Mammary epithelial cell (primary cell): ENCODE measurements at regions not wholly inside any gene's neighbourhood (a gene's known extent, or its start where the extent isn't known, plus 50 kb on each side); places are given as distances from the start of the nearest gene placed in this dataset.

ENCODE experiments used
- EZH2 ChIP-seq: IDR thresholded peaks from 2 replicates; pipeline ENCODE4 v1.6.1; 2012; ENCODE audit warnings: low read length, inconsistent platforms, borderline replicate concordance
- TF ChIP-seq, protein P1 (sequence below), 2 donors: IDR thresholded peaks in 1 of 2; conservative IDR thresholded peaks in 1 of 2; 2 replicates each; pipeline ENCODE4 v1.5.1; 2011 to 2012; ENCODE audit warnings: inconsistent platforms in 2 of 2, low read length in 2 of 2, mild to moderate bottlenecking in 2 of 2, control low read depth in 1 of 2, low read depth in 1 of 2; ENCODE audit not compliant: insufficient read depth in 1 of 2; ENCODE audit errors: extremely low read depth in 1 of 2

DNA sequence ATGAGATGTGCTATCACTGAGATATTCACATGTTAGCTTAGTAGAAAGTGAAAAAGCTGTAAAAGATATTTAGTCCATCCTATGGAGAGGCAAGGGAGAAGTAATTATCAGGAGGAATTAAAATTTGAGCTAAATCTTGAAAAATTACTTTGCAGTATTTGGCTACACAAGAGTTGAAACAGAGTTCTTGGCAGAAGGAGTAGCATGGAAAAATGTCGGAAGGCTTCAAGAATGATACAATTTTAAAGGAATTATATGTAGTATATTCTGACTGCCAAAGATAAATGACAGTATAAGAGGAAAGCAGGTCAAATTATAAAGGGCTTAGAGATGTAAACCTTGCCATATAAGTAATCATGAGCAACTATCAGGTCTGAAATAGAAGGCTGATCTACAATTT is 518.9 kb downstream of the BRINP3 start:
- TF ChIP-seq EZH2: no peak
- TF ChIP-seq, protein P1, sequence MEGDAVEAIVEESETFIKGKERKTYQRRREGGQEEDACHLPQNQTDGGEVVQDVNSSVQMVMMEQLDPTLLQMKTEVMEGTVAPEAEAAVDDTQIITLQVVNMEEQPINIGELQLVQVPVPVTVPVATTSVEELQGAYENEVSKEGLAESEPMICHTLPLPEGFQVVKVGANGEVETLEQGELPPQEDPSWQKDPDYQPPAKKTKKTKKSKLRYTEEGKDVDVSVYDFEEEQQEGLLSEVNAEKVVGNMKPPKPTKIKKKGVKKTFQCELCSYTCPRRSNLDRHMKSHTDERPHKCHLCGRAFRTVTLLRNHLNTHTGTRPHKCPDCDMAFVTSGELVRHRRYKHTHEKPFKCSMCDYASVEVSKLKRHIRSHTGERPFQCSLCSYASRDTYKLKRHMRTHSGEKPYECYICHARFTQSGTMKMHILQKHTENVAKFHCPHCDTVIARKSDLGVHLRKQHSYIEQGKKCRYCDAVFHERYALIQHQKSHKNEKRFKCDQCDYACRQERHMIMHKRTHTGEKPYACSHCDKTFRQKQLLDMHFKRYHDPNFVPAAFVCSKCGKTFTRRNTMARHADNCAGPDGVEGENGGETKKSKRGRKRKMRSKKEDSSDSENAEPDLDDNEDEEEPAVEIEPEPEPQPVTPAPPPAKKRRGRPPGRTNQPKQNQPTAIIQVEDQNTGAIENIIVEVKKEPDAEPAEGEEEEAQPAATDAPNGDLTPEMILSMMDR (conservative IDR thresholded peaks at IDR 0.05 in 1 of 2, IDR thresholded peaks at IDR 0.05 in 1 of 2; ENCODE audit: extremely low read depth in 1 of 2, insufficient read depth in 1 of 2, low read depth in 1 of 2, low read length in 2 of 2): no peak
